OCI-LY7 (cell line): ENCODE measurements at regions not wholly inside any gene's neighbourhood (a gene's known extent, or its start where the extent isn't known, plus 50 kb on each side); places are given as distances from the start of the nearest gene placed in this dataset.

Experiments
- BruUV-seq: library from RNA; stranded (reverse); fragments of 400-500 nt; replicated peaks from 2 replicates; lab custom pipeline; 2021; lab: Mats Ljungman, UMichigan
- CTCF ChIA-PET: fragments of 300-600 bp; sonication (Branson Sonifier 250); formaldehyde crosslinking; loops from one replicate; lab custom pipeline; 2022; ENCODE audit warnings: antibody characterized with exemption; ENCODE audit not compliant: unreplicated experiment; lab: Charles Lee
- POLR2A ChIA-PET: fragments of 300-600 bp; sonication (Branson Sonifier 250); formaldehyde crosslinking; loops from one replicate; lab custom pipeline; 2022; ENCODE audit warnings: antibody characterized with exemption; lab: Charles Lee
- DNase-seq: peaks from one replicate; pipeline ENCODE4 v3.0.0-alpha.2; 2015; ENCODE audit warnings: low spot score
- H2AFZ ChIP-seq: fragments of 200-600 bp; sonication (generic), shearing (Covaris generic); 2 replicates; pipeline ENCODE4 v1.6.1; 2014; ENCODE audit warnings: mild to moderate bottlenecking, antibody characterized with exemption, low read length, moderate library complexity
- H3K27ac ChIP-seq: fragments of 200-600 bp; sonication (generic); 2 replicates; pipeline ENCODE4 v1.5.1; 2014; ENCODE audit warnings: mixed run types, low read depth, mild to moderate bottlenecking, moderate library complexity, low read length, inconsistent platforms; ENCODE audit not compliant: poor library complexity, severe bottlenecking
- H3K36me3 ChIP-seq: fragments of 200-600 bp; sonication (generic); 2 replicates; pipeline ENCODE4 v1.6.1; 2014; ENCODE audit warnings: mild to moderate bottlenecking, antibody characterized with exemption, low read length, moderate library complexity, mixed read lengths; ENCODE audit not compliant: insufficient read depth
- H3K4me1 ChIP-seq: fragments of 200-600 bp; sonication (generic); 2 replicates; pipeline ENCODE4 v1.5.1; 2014; ENCODE audit warnings: mild to moderate bottlenecking, low read length; ENCODE audit not compliant: insufficient read depth, poor library complexity, severe bottlenecking
- H3K4me2 ChIP-seq: fragments of 200-600 bp; sonication (generic); 2 replicates; pipeline ENCODE4 v1.6.1; 2014; ENCODE audit warnings: mild to moderate bottlenecking, low read length
- H3K4me3 ChIP-seq: fragments of 200-600 bp; sonication (generic); 2 replicates; pipeline ENCODE4 v1.5.1; 2014; ENCODE audit warnings: mild to moderate bottlenecking, low read depth, low read length; ENCODE audit not compliant: poor library complexity, severe bottlenecking
- H3K79me2 ChIP-seq: fragments of 200-600 bp; sonication (generic); 2 replicates; pipeline ENCODE4 v1.6.1; 2016; ENCODE audit warnings: low read depth, mild to moderate bottlenecking, low read length, moderate library complexity, mixed read lengths; ENCODE audit not compliant: insufficient read depth
- H3K9me2 ChIP-seq: fragments of 200-600 bp; sonication (generic); 2 replicates; pipeline ENCODE4 v1.6.1; 2016; ENCODE audit warnings: mild to moderate bottlenecking, low read length, mixed read lengths; ENCODE audit not compliant: insufficient read depth
- H3K9me3 ChIP-seq: fragments of 200-600 bp; sonication (generic); 2 replicates; pipeline ENCODE4 v1.6.1; 2014; ENCODE audit warnings: mild to moderate bottlenecking, mixed run types, low read length, mixed read lengths
- H4K20me1 ChIP-seq: fragments of 200-600 bp; sonication (generic); 2 replicates; pipeline ENCODE4 v1.6.1; 2014; ENCODE audit warnings: mild to moderate bottlenecking, antibody characterized with exemption, low read length, moderate library complexity, mixed read lengths; ENCODE audit not compliant: insufficient read depth
- CTCF ChIP-seq: fragments of 200-600 bp; sonication (generic); conservative IDR thresholded peaks from 2 replicates; pipeline ENCODE4 v1.5.1; 2014; ENCODE audit warnings: mild to moderate bottlenecking, antibody characterized with exemption, low read length, moderate library complexity, mixed read lengths
- EZH2phosphoT487 ChIP-seq: fragments of 200-600 bp; sonication (generic); IDR thresholded peaks from 2 replicates; pipeline ENCODE4 v1.6.1; 2018; ENCODE audit warnings: low read depth, borderline replicate concordance, mild to moderate bottlenecking, mixed run types, antibody characterized with exemption, low read length, moderate library complexity, mixed read lengths
- intact Hi-C: fragments of 100-400 bp; cut with micrococcal nuclease; formaldehyde crosslinking; loops from one replicate; pipeline ENCODE4 v1.10.0; 2022; ENCODE audit not compliant: unreplicated experiment

GRCh38 chr3:71951361-71951760 lies 166.4 kb upstream of the PROK2 start:
- no peaks in the 10 kb centered on the region for H3K36me3 ChIP-seq
- no peaks in the 10 kb centered on the region for H3K79me2 ChIP-seq
- peaks cover 11% of the 10 kb centered on the region for H3K4me1 ChIP-seq
- H3K27ac ChIP-seq, result no peak overlapping the region
- no peak overlapping the region for H2AFZ ChIP-seq
- no peaks in the 10 kb centered on the region for H4K20me1 ChIP-seq
- ChIA-PET POLR2A (interaction anchor here (0.6 to 1.4 kb wide), 5 partner anchors 12 to 129 kb away, joined by 3 read pairs; no protein-coding TSS in a partner anchor), CTCF (no interaction called here)
- no TSS peak for BruUV-seq
- DNase-seq, result no peak
- no peaks in the 10 kb centered on the region for H3K9me2 ChIP-seq
- TF ChIP-seq EZH2phosphoT487 (no peak), CTCF (no peak)
- intact Hi-C loops, result loop anchor here (10.0 kb wide), 1 partner anchor 863 kb away; no protein-coding TSS in a partner anchor
- no peak overlapping the region for H3K4me2 ChIP-seq
- H3K4me3 ChIP-seq, result no peak overlapping the region
- no peaks in the 10 kb centered on the region for H3K9me3 ChIP-seq

GRCh38 chr3:71949442-71949841 lies 164.5 kb upstream of the PROK2 start:
- no peak overlapping the region for H3K4me3 ChIP-seq
- H2AFZ ChIP-seq, result no peak overlapping the region
- H3K27ac ChIP-seq, result no peak overlapping the region
- no peaks in the 10 kb centered on the region for H4K20me1 ChIP-seq
- intact Hi-C loops, result no loop called here
- ChIA-PET POLR2A (interaction anchor here (1.4 kb wide), 1 partner anchor 39 kb away, joined by 3 read pairs; no protein-coding TSS in a partner anchor), CTCF (interaction anchor here (1.0 kb wide), 1 partner anchor 144 kb away, joined by 3 read pairs; no protein-coding TSS in a partner anchor)
- BruUV-seq, result no TSS peak
- H3K36me3 ChIP-seq, result no peaks in the 10 kb centered on the region
- TF ChIP-seq CTCF (no peak), EZH2phosphoT487 (no peak)
- no peaks in the 10 kb centered on the region for H3K9me2 ChIP-seq
- no peaks in the 10 kb centered on the region for H3K79me2 ChIP-seq
- DNase-seq, result no peak
- no peaks in the 10 kb centered on the region for H3K9me3 ChIP-seq
- H3K4me1 ChIP-seq, result no peaks in the 10 kb centered on the region
- H3K4me2 ChIP-seq, result no peak overlapping the region

- DNase-seq, result no peak
- Histone ChIP-seq H3K4me2 (no peak overlapping the region), H2AFZ (no peak overlapping the region), H3K27ac (no peak overlapping the region), H3K4me1 (no peaks in the 10 kb centered on the region), H3K4me3 (no peak overlapping the region), H3K9me3 (no peaks in the 10 kb centered on the region), H3K36me3 (no peaks in the 10 kb centered on the region), H3K9me2 (no peaks in the 10 kb centered on the region), H4K20me1 (no peaks in the 10 kb centered on the region), H3K79me2 (no peaks in the 10 kb centered on the region)
- POLR2A ChIA-PET, result no interaction called here
- CTCF ChIA-PET, result no interaction called here
- intact Hi-C loops, result no loop called here
- no TSS peak for BruUV-seq
- TF ChIP-seq EZH2phosphoT487, result no peak
- no peak for TF ChIP-seq CTCF
Measured at GRCh38 chr3:71944482-71945065, 159.6 kb upstream of the PROK2 start.
